H9 (cell line): ENCODE measurements at regions not wholly inside any gene's neighbourhood (a gene's known extent, or its start where the extent isn't known, plus 50 kb on each side); places are given as distances from the start of the nearest gene placed in this dataset.

Source experiments
- DNase-seq: peaks from one replicate; pipeline ENCODE4 v3.0.0-alpha.2; 2017
- H2AFZ ChIP-seq: one replicate; pipeline ENCODE4 v1.6.1; 2013; ENCODE audit warnings: mild to moderate bottlenecking, low read length, control low read depth, moderate library complexity
- H2AK5ac ChIP-seq: 2 replicates; pipeline ENCODE4 v1.6.1; 2013; ENCODE audit warnings: low read length, control low read depth, mixed read lengths; ENCODE audit not compliant: insufficient read length
- H2BK120ac ChIP-seq: one replicate; pipeline ENCODE4 v1.6.1; 2013; ENCODE audit warnings: low read depth, mild to moderate bottlenecking, low read length, control low read depth, inconsistent platforms; ENCODE audit not compliant: poor library complexity, severe bottlenecking
- H2BK12ac ChIP-seq: 2 replicates; pipeline ENCODE4 v1.6.1; 2013; ENCODE audit warnings: low read length, control low read depth, mixed read lengths, low read depth; ENCODE audit not compliant: insufficient read length
- H2BK15ac ChIP-seq: 2 replicates; pipeline ENCODE4 v1.6.1; 2013; ENCODE audit warnings: low read depth, low read length, control low read depth
- H2BK20ac ChIP-seq: one replicate; pipeline ENCODE4 v1.6.1; 2013; ENCODE audit warnings: low read depth, mild to moderate bottlenecking, low read length, control low read depth, inconsistent platforms; ENCODE audit not compliant: poor library complexity, severe bottlenecking
- H2BK5ac ChIP-seq: 2 replicates; pipeline ENCODE4 v1.6.1; 2013; ENCODE audit warnings: low read length, control low read depth, mixed read lengths; ENCODE audit not compliant: insufficient read length
- H3K14ac ChIP-seq: 2 replicates; pipeline ENCODE4 v1.6.1; 2013; ENCODE audit warnings: low read length, control low read depth; ENCODE audit not compliant: insufficient read depth
- H3K18ac ChIP-seq: 2 replicates; pipeline ENCODE4 v1.6.1; 2013; ENCODE audit warnings: low read depth, mild to moderate bottlenecking, mixed read lengths, low read length, control low read depth; ENCODE audit not compliant: insufficient read length
- H3K23ac ChIP-seq: 2 replicates; pipeline ENCODE4 v1.6.1; 2013; ENCODE audit warnings: low read length, control low read depth, mixed read lengths, low read depth; ENCODE audit not compliant: insufficient read length
- H3K23me2 ChIP-seq: 2 replicates; pipeline ENCODE4 v1.6.1; 2013; ENCODE audit warnings: low read depth, mild to moderate bottlenecking, mixed read lengths, low read length, control low read depth; ENCODE audit not compliant: insufficient read length, poor library complexity, severe bottlenecking
- H3K27ac ChIP-seq: 2 replicates; pipeline ENCODE4 v1.5.1; 2013; ENCODE audit warnings: low read length, control low read depth, mixed read lengths, low read depth; ENCODE audit not compliant: insufficient read length
- H3K27me3 ChIP-seq: 2 replicates; pipeline ENCODE4 v1.6.1; 2013; ENCODE audit warnings: low read length, control low read depth, inconsistent platforms; ENCODE audit not compliant: insufficient read depth
- H3K4ac ChIP-seq: 2 replicates; pipeline ENCODE4 v1.6.1; 2013; ENCODE audit warnings: low read depth, mild to moderate bottlenecking, control low read depth, inconsistent platforms, low read length, moderate library complexity
- H3K4me1 ChIP-seq: 2 replicates; pipeline ENCODE4 v1.6.1; 2013; ENCODE audit warnings: low read length, control low read depth, inconsistent platforms; ENCODE audit not compliant: insufficient read depth
- H3K4me2 ChIP-seq: 2 replicates; pipeline ENCODE4 v1.6.1; 2013; ENCODE audit warnings: low read length, control low read depth, mixed read lengths; ENCODE audit not compliant: insufficient read length, insufficient read depth
- H3K56ac ChIP-seq: 2 replicates; pipeline ENCODE4 v1.6.1; 2013; ENCODE audit warnings: low read depth, mild to moderate bottlenecking, mixed read lengths, low read length, control low read depth; ENCODE audit not compliant: insufficient read length
- H3K79me1 ChIP-seq: 2 replicates; pipeline ENCODE4 v1.6.1; 2013; ENCODE audit warnings: low read depth, mild to moderate bottlenecking, moderate library complexity, low read length, control low read depth, inconsistent platforms; ENCODE audit not compliant: insufficient read depth, poor library complexity, severe bottlenecking
- H3K79me2 ChIP-seq: 2 replicates; pipeline ENCODE4 v1.6.1; 2013; ENCODE audit warnings: low read length, control low read depth, inconsistent platforms; ENCODE audit not compliant: insufficient read depth
- H3K9ac ChIP-seq: 2 replicates; pipeline ENCODE4 v1.6.1; 2013; ENCODE audit warnings: low read length, control low read depth, mixed read lengths; ENCODE audit not compliant: insufficient read length; ENCODE audit errors: extremely low read depth
- H3K9me3 ChIP-seq: one replicate; pipeline ENCODE4 v1.6.1; 2013; ENCODE audit warnings: low read depth, low read length, inconsistent platforms; ENCODE audit not compliant: control insufficient read depth
- H3T11ph ChIP-seq: one replicate; pipeline ENCODE4 v1.6.1; 2013; ENCODE audit warnings: mild to moderate bottlenecking, low read length, control low read depth, inconsistent platforms
- H4K20me1 ChIP-seq: one replicate; pipeline ENCODE4 v1.6.1; 2013; ENCODE audit not compliant: control insufficient read depth, insufficient read length, insufficient read depth
- H4K5ac ChIP-seq: 2 replicates; pipeline ENCODE4 v1.6.1; 2013; ENCODE audit warnings: low read depth, mild to moderate bottlenecking, mixed read lengths, low read length, control low read depth; ENCODE audit not compliant: insufficient read length
- H4K8ac ChIP-seq: replicated peaks from 2 replicates; pipeline ENCODE4 v1.6.1; 2013; ENCODE audit warnings: low read length, control low read depth, mixed read lengths, low read depth; ENCODE audit not compliant: insufficient read length
- H4K91ac ChIP-seq: 2 replicates; pipeline ENCODE4 v1.6.1; 2013; ENCODE audit warnings: low read depth, mild to moderate bottlenecking, moderate library complexity, mixed read lengths, low read length, control low read depth; ENCODE audit not compliant: insufficient read length
- H3K27ac Mint-ChIP-seq, 3 experiments: 2 replicates in 2 of 3; 3 replicates in 1 of 3; pipeline ENCODE4 v1.8.0; 2020 to 2021; ENCODE audit warnings: mixed read lengths in 3 of 3, mild to moderate bottlenecking in 1 of 3, moderate library complexity in 1 of 3
- H3K27me3 Mint-ChIP-seq: 2 replicates; pipeline ENCODE4 v1.8.0; 2021; ENCODE audit warnings: low read depth, mild to moderate bottlenecking, moderate library complexity, mixed read lengths
- H3K36me3 Mint-ChIP-seq, 3 experiments: 2 replicates in 2 of 3; 3 replicates in 1 of 3; pipeline ENCODE4 v1.8.0; 2020 to 2021; ENCODE audit warnings: low read depth in 3 of 3, mixed read lengths in 3 of 3; ENCODE audit not compliant: insufficient read depth in 1 of 3
- H3K4me1 Mint-ChIP-seq, 2 experiments: 2 replicates each; pipeline ENCODE4 v1.8.0; 2020; ENCODE audit warnings: mixed read lengths in 2 of 2
- H3K4me3 Mint-ChIP-seq, 2 experiments: 2 replicates in 1 of 2; 3 replicates in 1 of 2; pipeline ENCODE4 v1.8.0; 2020 to 2021; ENCODE audit warnings: mild to moderate bottlenecking in 2 of 2, mixed read lengths in 2 of 2, moderate library complexity in 1 of 2
- H3K9me3 Mint-ChIP-seq, 2 experiments: 2 replicates in 1 of 2; 3 replicates in 1 of 2; pipeline ENCODE4 v1.8.0; 2020; ENCODE audit warnings: mild to moderate bottlenecking in 2 of 2, mixed read lengths in 2 of 2, moderate library complexity in 1 of 2
- WGBS: extraction: QIAGEN DNeasy Blood & Tissue Kit; methylation state at CpG from one replicate; pipeline ENCODE4 v1.1.7; 2013; ENCODE audit warnings: missing lambda C conversion rate, low lambda C conversion rate, mixed read lengths; ENCODE audit not compliant: insufficient read length; ENCODE audit errors: extremely low coverage; 5-methylcytosine and 5-hydroxymethylcytosine counted together
- TF ChIP-seq, protein P1 (sequence below): fragments of 200-600 bp; sonication (generic); conservative IDR thresholded peaks from 3 replicates; pipeline ENCODE4 v1.8.0; 2021; ENCODE audit warnings: antibody characterized with exemption, mild to moderate bottlenecking

DNA sequence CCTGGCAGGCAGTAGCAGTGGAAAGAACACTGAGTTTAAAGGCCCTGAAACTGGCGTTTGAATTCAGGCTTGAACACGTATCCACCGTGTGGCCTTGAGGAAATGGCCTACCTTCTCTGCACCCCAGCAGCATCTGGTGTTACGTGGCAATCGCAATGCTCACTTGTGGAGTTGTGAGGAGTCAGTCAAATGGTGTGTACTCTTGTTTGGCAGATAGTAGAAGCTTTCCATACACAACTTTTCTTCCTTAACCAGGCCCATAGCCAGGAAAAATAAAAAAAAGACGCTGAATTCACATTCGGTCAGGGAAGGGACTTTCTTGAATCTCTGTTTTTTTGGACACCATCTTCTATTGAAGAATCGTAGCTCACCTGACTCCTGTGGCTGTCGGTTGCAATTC, 1101.5 kb upstream of the KLHL29 start:
- no CpG with 5 or more reads among the region's 9 CpGs for WGBS
- no peak overlapping the region for H3K23ac ChIP-seq

More for the DNA sequence above, 1101.5 kb upstream of the KLHL29 start:
- Histone ChIP-seq H2BK15ac (no peak overlapping the region), H3K23me2 (no peaks in the 10 kb centered on the region), H3K4me2 (no peak overlapping the region), H4K5ac (no peak overlapping the region), H2BK5ac (no peak overlapping the region), H2BK120ac (no peak overlapping the region), H3K18ac (no peak overlapping the region), H4K91ac (no peak overlapping the region), H3K9ac (no peak overlapping the region), H4K20me1 (no peaks in the 10 kb centered on the region), H3K4me1 (no peaks in the 10 kb centered on the region), H3K79me1 (no peaks in the 10 kb centered on the region), H2BK20ac (no peak overlapping the region), H3K56ac (no peak overlapping the region), H3K14ac (no peak overlapping the region; the same call in 1 of the 2 replicates), H2BK12ac (no peak overlapping the region), H2AFZ (no peak overlapping the region), H3K79me2 (no peaks in the 10 kb centered on the region), H3K27me3 (no peaks in the 10 kb centered on the region), H3K9me3 (no peaks in the 10 kb centered on the region), H2AK5ac (no peak overlapping the region), H4K8ac (no peak overlapping the region), H3T11ph (no peak overlapping the region), H3K27ac (no peak overlapping the region), H3K4ac (no peak overlapping the region)
- Mint-ChIP-seq H3K9me3 (no peaks in the 10 kb centered on the region), H3K4me1 (no peaks in the 10 kb centered on the region), H3K27ac (no peak overlapping the region), H3K36me3 (no peaks in the 10 kb centered on the region), H3K4me3 (no peak overlapping the region), H3K27me3 (no peaks in the 10 kb centered on the region)
- no peak for DNase-seq
- TF ChIP-seq, protein P1, sequence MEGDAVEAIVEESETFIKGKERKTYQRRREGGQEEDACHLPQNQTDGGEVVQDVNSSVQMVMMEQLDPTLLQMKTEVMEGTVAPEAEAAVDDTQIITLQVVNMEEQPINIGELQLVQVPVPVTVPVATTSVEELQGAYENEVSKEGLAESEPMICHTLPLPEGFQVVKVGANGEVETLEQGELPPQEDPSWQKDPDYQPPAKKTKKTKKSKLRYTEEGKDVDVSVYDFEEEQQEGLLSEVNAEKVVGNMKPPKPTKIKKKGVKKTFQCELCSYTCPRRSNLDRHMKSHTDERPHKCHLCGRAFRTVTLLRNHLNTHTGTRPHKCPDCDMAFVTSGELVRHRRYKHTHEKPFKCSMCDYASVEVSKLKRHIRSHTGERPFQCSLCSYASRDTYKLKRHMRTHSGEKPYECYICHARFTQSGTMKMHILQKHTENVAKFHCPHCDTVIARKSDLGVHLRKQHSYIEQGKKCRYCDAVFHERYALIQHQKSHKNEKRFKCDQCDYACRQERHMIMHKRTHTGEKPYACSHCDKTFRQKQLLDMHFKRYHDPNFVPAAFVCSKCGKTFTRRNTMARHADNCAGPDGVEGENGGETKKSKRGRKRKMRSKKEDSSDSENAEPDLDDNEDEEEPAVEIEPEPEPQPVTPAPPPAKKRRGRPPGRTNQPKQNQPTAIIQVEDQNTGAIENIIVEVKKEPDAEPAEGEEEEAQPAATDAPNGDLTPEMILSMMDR: no peak
